ENCODE measurements at regions not wholly inside any gene's neighbourhood (a gene's known extent, or its start where the extent isn't known, plus 50 kb on each side); places are given as distances from the start of the nearest gene placed in this dataset.

DNA sequence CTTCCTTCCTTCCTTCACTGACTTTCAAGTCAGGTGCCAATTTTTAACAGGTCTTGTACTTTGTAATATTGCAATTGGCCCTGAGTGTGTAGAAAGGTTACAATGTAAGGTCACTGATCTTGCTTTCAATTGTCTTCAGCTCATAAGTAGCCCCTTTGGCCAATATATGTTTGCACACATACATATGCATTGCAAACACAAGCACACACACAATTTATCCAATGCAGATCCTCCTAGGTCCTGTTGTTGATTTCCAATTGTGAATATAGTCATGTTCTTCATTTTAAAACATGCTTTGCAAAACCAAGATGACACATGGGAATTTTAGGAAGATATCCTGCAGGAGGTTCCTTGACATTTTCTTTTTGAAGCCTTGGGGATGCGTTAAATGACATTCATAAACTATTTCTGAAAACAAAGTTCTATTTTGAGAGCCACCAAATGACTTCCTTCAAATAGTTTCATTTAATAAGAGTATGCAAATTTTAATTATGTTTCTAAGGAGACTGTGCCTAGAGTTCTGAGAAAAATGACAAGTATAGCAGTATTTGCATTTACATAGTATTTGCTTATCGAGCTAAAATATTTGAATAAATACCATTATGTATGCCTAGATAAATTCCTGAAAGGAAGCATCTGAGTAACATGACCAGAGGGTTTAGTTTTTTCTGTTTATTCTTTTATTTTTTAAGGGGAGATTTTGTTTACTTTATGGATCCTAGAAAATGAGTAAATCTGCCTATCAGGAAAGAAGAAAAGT is 117.1 kb upstream of the TMEFF2 start (continued):
- no peak for TF ChIP-seq SP4 (IDR thresholded peaks at IDR 0.05; ENCODE audit: low read length)
- TF ChIP-seq, protein P1, sequence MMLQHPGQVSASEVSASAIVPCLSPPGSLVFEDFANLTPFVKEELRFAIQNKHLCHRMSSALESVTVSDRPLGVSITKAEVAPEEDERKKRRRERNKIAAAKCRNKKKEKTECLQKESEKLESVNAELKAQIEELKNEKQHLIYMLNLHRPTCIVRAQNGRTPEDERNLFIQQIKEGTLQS (IDR thresholded peaks at IDR 0.05; ENCODE audit: insufficient read depth, low read depth, low read length), result no peak
